NB4 (cell line): ENCODE measurements at regions not wholly inside any gene's neighbourhood (a gene's known extent, or its start where the extent isn't known, plus 50 kb on each side); places are given as distances from the start of the nearest gene placed in this dataset.

ENCODE experiments used
- DNase-seq: peaks from one replicate; pipeline ENCODE4 v3.0.0; 2010; ENCODE audit warnings: low read depth
- H3K4me3 ChIP-seq: one replicate; pipeline ENCODE4 v1.5.1; 2011; ENCODE audit warnings: mild to moderate bottlenecking, low read depth, low read length, moderate library complexity
- CTCF ChIP-seq: IDR thresholded peaks from one replicate; pipeline ENCODE4 v1.5.1; 2012; ENCODE audit warnings: low read depth, low read length
- MAX ChIP-seq: IDR thresholded peaks from 2 replicates; pipeline ENCODE4 v1.6.1; 2011; ENCODE audit warnings: low read depth, low read length
- MYC ChIP-seq: IDR thresholded peaks from 2 replicates; pipeline ENCODE4 v1.6.1; 2011; ENCODE audit warnings: low read depth, low read length
- POLR2A ChIP-seq: IDR thresholded peaks from 2 replicates; pipeline ENCODE4 v1.6.1; 2011; ENCODE audit warnings: mild to moderate bottlenecking; ENCODE audit not compliant: insufficient read length; ENCODE audit errors: extremely low read depth

- no peak overlapping the region for H3K4me3 ChIP-seq
- TF ChIP-seq MYC: no peak
- no peak for TF ChIP-seq MAX
- TF ChIP-seq POLR2A: no peak
- no peak for TF ChIP-seq CTCF
- DNase-seq: no peak
Observed at GRCh38 chr5:126199467-126199866, 223.7 kb upstream of the GRAMD2B start.

GRCh38 chr5:126208691-126209090 is 214.5 kb upstream of the GRAMD2B start:
- TF ChIP-seq POLR2A: no peak
- no peak for TF ChIP-seq MAX
- TF ChIP-seq CTCF: no peak
- TF ChIP-seq MYC: no peak
- no peak for DNase-seq
- no peak overlapping the region for H3K4me3 ChIP-seq

GRCh38 chr5:126210955-126211354 is 212.3 kb upstream of the GRAMD2B start:
- DNase-seq: no peak
- TF ChIP-seq MAX (no peak), MYC (no peak), CTCF (no peak), POLR2A (no peak)
- H3K4me3 ChIP-seq: no peak overlapping the region

GRCh38 chr5:126219616-126220015 is 203.6 kb upstream of the GRAMD2B start:
- DNase-seq: no peak
- no peak for TF ChIP-seq CTCF
- no peak for TF ChIP-seq MAX
- TF ChIP-seq MYC: no peak
- TF ChIP-seq POLR2A: no peak
- no peak overlapping the region for H3K4me3 ChIP-seq

GRCh38 chr5:126220725-126221124 is 202.5 kb upstream of the GRAMD2B start:
- no peak for DNase-seq
- TF ChIP-seq POLR2A: no peak
- TF ChIP-seq MAX: no peak
- TF ChIP-seq MYC: no peak
- TF ChIP-seq CTCF: no peak
- no peak overlapping the region for H3K4me3 ChIP-seq

- no peak overlapping the region for H3K4me3 ChIP-seq
- TF ChIP-seq MYC (no peak), POLR2A (no peak), MAX (no peak), CTCF (no peak)
- DNase-seq: no peak
Observed at GRCh38 chr5:126228934-126229333, 194.3 kb upstream of the GRAMD2B start.
